HG02943 (cell line): ENCODE measurements at regions not wholly inside any gene's neighbourhood (a gene's known extent, or its start where the extent isn't known, plus 50 kb on each side); places are given as distances from the start of the nearest gene placed in this dataset.
"Not testable (repeated sequence)": the region's sequence is repeated elsewhere in the genome, so short reads cannot be mapped to it uniquely, and the experiment has no call there.

ENCODE experiments used
- ATAC-seq: cut with Tn5 transposase; IDR thresholded peaks from one replicate; pipeline ENCODE4 v1.9.1; 2021; ENCODE audit warnings: mild to moderate bottlenecking, low read depth, moderate library complexity; ENCODE audit not compliant: unreplicated experiment

GRCh38 chr12:88366101-88366500, 214.2 kb downstream of the KITLG start:
- no peak for ATAC-seq

- ATAC-seq, result no peak
Observed at GRCh38 chr12:88367231-88367630, 213.0 kb downstream of the KITLG start.

- not testable (repeated sequence) for ATAC-seq
Observed at GRCh38 chr12:88368077-88368476, 212.2 kb downstream of the KITLG start.

DNA sequence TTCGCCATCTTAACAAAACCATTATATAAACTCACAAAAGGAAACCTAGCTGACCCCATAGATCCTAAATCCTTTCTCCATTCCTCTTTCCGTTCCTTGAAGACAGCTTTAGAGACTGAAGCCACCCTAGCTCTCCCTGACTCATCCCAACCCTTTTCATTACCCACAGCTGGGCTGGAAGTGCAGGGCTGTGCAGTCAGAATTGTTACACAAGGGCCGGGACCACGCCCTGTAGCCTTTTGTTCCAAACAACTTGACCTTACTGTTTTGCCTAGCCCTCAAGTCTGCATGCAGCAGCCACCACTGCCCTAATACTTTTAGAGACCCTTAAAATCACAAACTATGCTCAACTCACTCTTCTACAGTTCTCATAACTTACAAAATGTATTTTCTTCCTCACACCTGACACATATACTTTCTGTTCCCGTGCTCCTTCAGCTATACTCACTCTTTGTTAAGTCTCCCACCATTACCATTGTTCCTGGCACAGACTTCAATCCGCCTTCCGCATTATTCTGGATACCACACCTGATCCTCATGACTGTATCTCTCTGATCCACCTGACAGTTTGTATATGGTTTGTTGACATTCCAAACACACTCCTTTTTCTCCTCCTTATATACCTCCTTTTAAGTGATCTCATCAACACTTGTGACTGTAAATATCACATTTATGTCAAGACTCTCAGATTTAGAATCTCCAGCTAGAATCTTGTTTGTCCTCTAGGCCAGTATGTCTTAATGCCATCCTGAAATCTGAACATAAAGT, 208.7 kb downstream of the KITLG start:
- ATAC-seq, result no peak

GRCh38 chr12:88375306-88376305, 204.7 kb downstream of the KITLG start:
- ATAC-seq, result no peak

- ATAC-seq, result no peak
Observed at GRCh38 chr12:88377973-88378372, 202.3 kb downstream of the KITLG start.

GRCh38 chr12:88381466-88381865, 198.8 kb downstream of the KITLG start:
- no peak for ATAC-seq

DNA sequence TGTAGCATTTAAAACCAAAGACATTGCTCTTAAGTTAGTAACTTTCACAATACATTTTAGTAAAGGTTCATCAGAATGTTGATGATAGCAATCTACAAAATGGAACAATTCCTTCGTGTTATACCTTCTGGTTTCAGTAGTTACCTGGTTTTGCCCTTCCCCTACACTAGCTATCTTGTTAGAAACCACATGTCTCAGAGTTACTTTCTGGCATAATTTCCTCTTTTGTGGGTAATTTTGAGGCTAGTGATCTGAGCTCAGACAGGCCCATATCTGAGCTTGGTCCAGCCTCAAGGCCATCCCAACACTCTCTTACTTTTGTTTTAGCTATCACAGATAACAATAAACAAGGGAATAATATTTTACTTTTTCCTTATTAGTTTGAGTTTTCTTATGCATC, 196.9 kb downstream of the KITLG start:
- ATAC-seq, result no peak

- no peak for ATAC-seq
Observed at GRCh38 chr12:88388566-88389540, 191.4 kb downstream of the KITLG start.

GRCh38 chr12:88390811-88391210, 189.5 kb downstream of the KITLG start:
- no peak for ATAC-seq

GRCh38 chr12:88391556-88391955, 188.7 kb downstream of the KITLG start:
- ATAC-seq, result no peak

DNA sequence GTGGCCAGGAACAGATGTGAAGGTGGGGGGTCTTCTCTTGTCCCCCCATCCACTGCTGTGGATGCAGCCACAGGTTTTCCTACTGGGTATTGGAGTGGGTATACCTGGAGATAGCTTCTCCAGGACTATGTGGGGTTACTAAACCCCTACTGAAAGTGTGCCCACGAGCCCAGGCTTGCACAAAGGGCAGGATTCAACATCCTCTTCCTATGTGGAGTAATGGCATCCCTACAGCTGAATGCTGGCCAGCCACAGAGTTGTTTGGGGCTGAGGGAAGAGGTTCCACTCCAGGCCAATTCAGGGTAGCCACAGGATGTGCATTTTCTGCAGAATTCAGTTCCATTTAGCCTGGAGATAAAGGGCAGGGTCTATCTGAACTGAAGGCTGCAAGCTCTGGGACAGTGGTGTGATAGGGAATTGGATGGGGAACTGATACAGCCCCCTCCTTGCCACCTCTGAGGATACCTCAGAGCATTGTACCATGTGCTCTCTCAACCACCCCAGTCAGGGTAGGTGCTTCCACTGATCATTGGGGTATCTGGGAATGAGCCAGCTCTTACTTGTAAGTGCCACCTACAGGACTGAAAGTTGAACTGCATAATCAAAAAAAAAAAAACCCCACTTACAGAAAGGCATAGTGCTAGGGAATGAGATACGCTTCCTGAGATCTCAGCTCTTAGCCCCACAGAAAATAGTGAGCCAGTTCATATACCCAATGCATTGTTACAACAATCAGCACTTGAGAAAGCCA, 187.1 kb downstream of the KITLG start:
- no peak for ATAC-seq

- ATAC-seq, result no peak
Observed at GRCh38 chr12:88398031-88398430, 182.2 kb downstream of the KITLG start.

DNA sequence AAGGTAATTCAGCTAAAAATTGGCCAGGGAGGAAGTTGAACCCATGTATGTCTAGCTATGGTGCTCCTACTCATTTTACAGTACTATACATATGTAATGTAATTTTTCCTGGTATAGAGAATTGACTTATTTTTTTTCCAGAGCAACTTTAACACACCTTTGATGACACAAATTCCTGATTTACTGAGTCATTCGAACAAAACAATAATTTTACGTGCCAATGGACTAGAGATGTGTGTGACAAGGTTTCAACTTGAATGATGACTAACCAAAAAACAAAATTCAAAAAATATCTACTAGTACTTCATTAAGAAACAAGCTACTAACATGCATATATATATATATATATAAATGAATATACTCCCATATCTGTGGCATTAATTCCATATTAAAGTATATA, 180.5 kb downstream of the KITLG start:
- ATAC-seq, result no peak

DNA sequence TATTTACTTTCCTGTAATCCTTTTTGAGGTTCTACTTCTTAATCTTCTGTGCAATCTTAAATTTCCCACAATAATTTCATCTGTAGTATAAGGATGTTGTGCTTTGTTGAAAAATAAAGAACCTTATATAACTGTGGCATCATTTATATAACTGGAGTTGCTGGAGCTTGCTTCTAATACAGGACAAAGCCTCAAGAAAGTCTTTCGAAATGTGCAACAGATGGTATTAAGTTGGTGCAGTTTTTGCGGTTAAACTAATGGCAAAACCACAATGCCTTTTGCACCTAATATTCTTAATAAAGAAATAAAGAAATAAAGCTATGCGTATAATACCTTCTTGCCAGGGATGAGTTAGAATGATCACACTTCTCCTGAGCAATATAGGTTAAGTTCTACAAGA, 180.0 kb downstream of the KITLG start:
- no peak for ATAC-seq

GRCh38 chr12:88401155-88401554, 179.1 kb downstream of the KITLG start:
- ATAC-seq, result no peak

- no peak for ATAC-seq
Observed at GRCh38 chr12:88406905-88407304, 173.4 kb downstream of the KITLG start.

DNA sequence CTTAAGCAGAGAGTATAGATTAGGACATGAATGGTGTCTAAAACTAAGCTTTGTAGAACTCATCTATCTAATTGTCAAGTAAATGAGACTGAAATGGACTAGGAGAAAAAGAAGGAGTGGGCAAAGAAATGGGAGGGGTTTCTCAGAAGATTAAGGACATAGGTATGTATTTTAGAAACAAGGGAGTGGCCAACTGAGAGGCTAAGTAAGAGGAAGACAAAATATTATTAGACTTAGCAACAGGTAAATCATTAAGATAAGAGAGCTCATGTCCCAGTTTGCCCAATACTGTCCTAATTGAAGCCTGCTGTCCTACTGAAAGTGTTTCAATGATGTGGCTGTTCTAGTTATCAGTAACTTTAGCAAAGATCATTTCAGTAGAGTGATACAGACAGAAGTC, 171.4 kb downstream of the KITLG start:
- no peak for ATAC-seq

DNA sequence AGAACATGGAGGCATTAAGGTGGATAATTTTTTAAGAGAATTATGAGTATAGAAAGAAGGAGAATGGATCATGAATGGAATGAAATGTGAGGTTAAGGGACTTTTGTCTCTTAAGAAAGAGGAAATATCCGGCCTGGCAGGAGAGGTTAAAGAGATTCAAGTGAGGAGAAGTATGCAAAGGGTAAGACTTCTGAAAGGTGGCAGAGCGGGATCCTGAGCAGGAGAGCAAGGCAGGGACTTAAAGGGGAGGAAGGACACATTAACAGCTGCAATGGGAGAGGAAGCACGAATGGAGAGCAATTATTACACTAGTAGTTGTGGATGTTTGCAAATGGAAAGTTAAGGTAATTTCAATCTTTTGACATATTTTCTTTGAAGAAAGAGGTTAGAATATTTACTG, 171.0 kb downstream of the KITLG start:
- ATAC-seq, result no peak

DNA sequence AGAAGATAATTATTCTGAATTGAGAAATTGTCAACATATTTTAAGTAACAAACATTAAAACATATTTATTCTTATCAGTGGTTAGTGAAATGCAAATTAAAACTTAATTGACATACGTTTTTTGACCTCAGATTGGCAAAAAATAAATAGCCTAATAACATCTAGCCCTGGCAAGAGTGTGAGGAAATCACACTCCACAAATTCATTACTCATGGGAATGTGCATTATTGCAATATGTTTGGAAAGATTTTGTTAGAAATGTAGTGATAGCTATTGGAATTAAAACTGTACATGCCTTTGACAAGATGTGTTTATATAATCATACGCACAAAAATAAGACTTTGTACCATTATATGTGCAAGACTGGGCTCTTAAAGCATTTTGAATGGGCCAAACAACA, 168.6 kb downstream of the KITLG start:
- no peak for ATAC-seq
